GM19438 (cell line): ENCODE measurements at regions not wholly inside any gene's neighbourhood (a gene's known extent, or its start where the extent isn't known, plus 50 kb on each side); places are given as distances from the start of the nearest gene placed in this dataset.

Experiments
- ATAC-seq: cut with Tn5 transposase; IDR thresholded peaks from one replicate; pipeline ENCODE4 v1.9.1; 2021; ENCODE audit warnings: low read depth; ENCODE audit not compliant: unreplicated experiment

GRCh38 chr11:116276051-116277044 is 496.4 kb downstream of the BUD13 start:
- peak; percentile 72 for ATAC-seq

GRCh38 chr11:116275635-116276034 is 497.2 kb downstream of the BUD13 start:
- ATAC-seq, result no peak

GRCh38 chr11:116274521-116274920 is 498.3 kb downstream of the BUD13 start:
- ATAC-seq, result no peak

- no peak for ATAC-seq
These were observed 500.5 kb downstream of the BUD13 start for GRCh38 chr11:116272181-116272789.

GRCh38 chr11:116271479-116271878 is 501.3 kb downstream of the BUD13 start:
- ATAC-seq, result no peak

- ATAC-seq, result no peak
These were observed 505.6 kb downstream of the BUD13 start for GRCh38 chr11:116267146-116267545.

GRCh38 chr11:116263770-116264169 is 509.0 kb downstream of the BUD13 start:
- no peak for ATAC-seq

- ATAC-seq, result no peak
These were observed 509.8 kb downstream of the BUD13 start for GRCh38 chr11:116263019-116263418.

GRCh38 chr11:116262370-116262769 is 510.4 kb downstream of the BUD13 start:
- ATAC-seq, result no peak

GRCh38 chr11:116261606-116262005 is 511.2 kb downstream of the BUD13 start:
- ATAC-seq, result no peak

- ATAC-seq, result no peak
These were observed 514.0 kb downstream of the BUD13 start for GRCh38 chr11:116258821-116259220.

- no peak for ATAC-seq
These were observed 514.9 kb downstream of the BUD13 start for GRCh38 chr11:116257883-116258282.

- ATAC-seq, result no peak
These were observed 515.7 kb downstream of the BUD13 start for GRCh38 chr11:116257092-116257491.

- ATAC-seq, result no peak
These were observed 516.6 kb downstream of the BUD13 start for GRCh38 chr11:116256215-116256614.

- ATAC-seq, result no peak
These were observed 517.4 kb downstream of the BUD13 start for GRCh38 chr11:116255321-116255953.

GRCh38 chr11:116250155-116250554 is 522.6 kb downstream of the BUD13 start:
- ATAC-seq, result no peak

GRCh38 chr11:116249561-116249960 is 523.2 kb downstream of the BUD13 start:
- ATAC-seq, result no peak

- ATAC-seq, result no peak
These were observed 527.9 kb downstream of the BUD13 start for GRCh38 chr11:116244889-116245288.

GRCh38 chr11:116244439-116244838 is 528.3 kb downstream of the BUD13 start:
- ATAC-seq, result no peak

- no peak for ATAC-seq
These were observed 528.8 kb downstream of the BUD13 start for GRCh38 chr11:116243991-116244390.

GRCh38 chr11:116242006-116242405 is 530.8 kb downstream of the BUD13 start:
- no peak for ATAC-seq
